CD14-positive monocyte (primary cell): ENCODE measurements at regions not wholly inside any gene's neighbourhood (a gene's known extent, or its start where the extent isn't known, plus 50 kb on each side); places are given as distances from the start of the nearest gene placed in this dataset.

Experiments
- DNase-seq, 3 donors: peaks; one replicate each; pipeline ENCODE4 v3.0.0-alpha.2; 2011 to 2022
- H2AFZ ChIP-seq: 2 replicates; pipeline ENCODE4 v1.6.0; 2012; ENCODE audit warnings: mild to moderate bottlenecking, low read depth, low read length, inconsistent platforms; ENCODE audit not compliant: insufficient read depth, poor library complexity, severe bottlenecking
- H3K27ac ChIP-seq, 2 donors: 1 replicate in 1 of 2; 2 replicates in 1 of 2; pipeline ENCODE4 v1.5.1; 2012 to 2013; ENCODE audit warnings: low read length in 2 of 2, control low read depth in 1 of 2, inconsistent platforms in 1 of 2, low read depth in 1 of 2, mild to moderate bottlenecking in 1 of 2
- H3K27me3 ChIP-seq, 2 donors: one replicate each; pipeline versions ENCODE4 v1.6.0 to v1.6.1; 2011 to 2013; ENCODE audit warnings: low read length in 2 of 2; ENCODE audit not compliant: control insufficient read depth in 2 of 2, insufficient read depth in 2 of 2
- H3K36me3 ChIP-seq, 2 donors: replicated peaks in 1 of 2; 1 replicate in 1 of 2; 2 replicates in 1 of 2; pipeline versions ENCODE4 v1.5.1 to v1.6.1; 2012 to 2013; ENCODE audit warnings: low read length in 2 of 2, control low read depth in 1 of 2, inconsistent platforms in 1 of 2, mild to moderate bottlenecking in 1 of 2; ENCODE audit not compliant: insufficient read depth in 2 of 2, control insufficient read depth in 1 of 2
- H3K4me1 ChIP-seq, 2 donors: 1 replicate in 1 of 2; 2 replicates in 1 of 2; pipeline versions ENCODE4 v1.5.1 to v1.6.1; 2012 to 2013; ENCODE audit warnings: low read length in 2 of 2, control low read depth in 1 of 2, inconsistent platforms in 1 of 2, mild to moderate bottlenecking in 1 of 2, moderate library complexity in 1 of 2; ENCODE audit not compliant: insufficient read depth in 2 of 2, control insufficient read depth in 1 of 2
- H3K4me2 ChIP-seq: replicated peaks from 2 replicates; pipeline ENCODE3; 2012; ENCODE audit warnings: low read length, moderate library complexity, mild to moderate bottlenecking; ENCODE audit not compliant: poor library complexity, severe bottlenecking; ENCODE audit errors: extremely low read depth
- H3K4me3 ChIP-seq, 3 experiments: fragments of 200-600 bp in 1 of 3; sonication (generic) in 1 of 3; replicated peaks in 1 of 3; 1 replicate in 2 of 3; 2 replicates in 1 of 3; pipeline ENCODE4 v1.5.1; 2011 to 2013; ENCODE audit warnings: low read length in 3 of 3, mild to moderate bottlenecking in 3 of 3, control low read depth in 2 of 3, low read depth in 2 of 3, inconsistent platforms in 1 of 3, moderate library complexity in 1 of 3
- H3K79me2 ChIP-seq: 2 replicates; pipeline ENCODE4 v1.6.0; 2012; ENCODE audit warnings: mild to moderate bottlenecking, control low read depth, inconsistent platforms, low read length, moderate library complexity; ENCODE audit not compliant: insufficient read depth
- H3K9ac ChIP-seq: 2 replicates; pipeline ENCODE4 v1.6.0; 2017; ENCODE audit warnings: low read length, mild to moderate bottlenecking; ENCODE audit not compliant: insufficient read depth, poor library complexity, severe bottlenecking
- H3K9me3 ChIP-seq, 2 donors: replicated peaks in 1 of 2; 1 replicate in 1 of 2; 2 replicates in 1 of 2; pipeline versions ENCODE4 v1.5.1 to v1.6.1; 2012 to 2013; ENCODE audit warnings: low read length in 2 of 2, control low read depth in 1 of 2; ENCODE audit not compliant: control insufficient read depth in 1 of 2, insufficient read depth in 1 of 2
- H4K20me1 ChIP-seq: 2 replicates; pipeline ENCODE4 v1.6.0; 2012; ENCODE audit warnings: mild to moderate bottlenecking, low read length, control low read depth, moderate library complexity; ENCODE audit not compliant: insufficient read depth
- H3K27ac Mint-ChIP-seq, 7 donors: one replicate each; pipeline ENCODE4 v1.8.0; 2020; ENCODE audit warnings: mild to moderate bottlenecking in 7 of 7, mixed read lengths in 7 of 7, moderate library complexity in 6 of 7, inconsistent platforms in 2 of 7
- H3K27me3 Mint-ChIP-seq, 3 donors: one replicate each; pipeline ENCODE4 v1.8.0; 2021 to 2022; ENCODE audit warnings: low read depth in 3 of 3, mild to moderate bottlenecking in 3 of 3, mixed read lengths in 3 of 3, moderate library complexity in 3 of 3, inconsistent platforms in 1 of 3
- H3K36me3 Mint-ChIP-seq, 2 donors: one replicate each; pipeline ENCODE4 v1.8.0; 2020; ENCODE audit warnings: mixed read lengths in 2 of 2, inconsistent platforms in 1 of 2, mild to moderate bottlenecking in 1 of 2
- H3K4me1 Mint-ChIP-seq: one replicate; pipeline ENCODE4 v1.8.0; 2020; ENCODE audit warnings: mild to moderate bottlenecking, mixed read lengths
- H3K4me3 Mint-ChIP-seq, 2 donors: one replicate each; pipeline ENCODE4 v1.8.0; 2020; ENCODE audit warnings: mild to moderate bottlenecking in 2 of 2, mixed read lengths in 2 of 2, moderate library complexity in 1 of 2
- H3K9me3 Mint-ChIP-seq, 7 donors: one replicate each; pipeline ENCODE4 v1.8.0; 2020 to 2022; ENCODE audit warnings: mixed read lengths in 7 of 7, mild to moderate bottlenecking in 6 of 7, moderate library complexity in 6 of 7, inconsistent platforms in 2 of 7
- CTCF ChIP-seq: fragments of 200-600 bp; IDR thresholded peaks from one replicate; pipeline ENCODE4 v1.8.0; 2022; ENCODE audit warnings: antibody characterized with exemption, mild to moderate bottlenecking
- WGBS: methylation state at CpG from one replicate; pipeline ENCODE4 v1.1.5; 2013; ENCODE audit warnings: missing lambda C conversion rate; ENCODE audit not compliant: insufficient coverage; 5-methylcytosine and 5-hydroxymethylcytosine counted together
- intact Hi-C, 2 donors: fragments of 100-400 bp; cut with micrococcal nuclease; formaldehyde crosslinking; loops; one replicate each; pipeline versions ENCODE4 v1.15.0 to v1.15.1; 2023

DNA sequence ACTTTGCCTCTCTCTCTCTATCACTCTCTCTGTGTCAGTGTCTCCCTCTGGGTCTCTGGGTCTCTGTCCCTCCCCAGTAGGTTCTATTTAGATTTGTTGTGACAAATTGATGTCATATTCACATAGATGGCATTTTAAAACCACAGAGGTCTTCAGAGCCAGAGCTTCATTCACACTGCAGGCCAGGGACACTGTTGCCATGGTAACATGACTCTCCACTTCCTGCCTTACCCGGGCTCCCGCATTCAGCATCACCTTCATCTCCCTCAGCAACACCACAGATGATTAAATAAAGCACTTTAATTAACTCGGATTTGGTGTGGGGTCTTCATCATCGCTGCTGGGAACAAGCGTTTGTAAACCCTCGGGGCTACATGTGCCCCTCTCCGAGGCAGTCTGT, 132.6 kb downstream of the ETS2 start:
- Histone ChIP-seq H2AFZ (no peak overlapping the region), H3K4me3 (no peak overlapping the region), H3K4me1 (peaks cover 4 to 6% of the 10 kb centered on the region in 2 donors), H3K9me3 (no peaks in the 10 kb centered on the region), H3K9ac (no peak overlapping the region), H3K36me3 (no peaks in the 10 kb centered on the region), H3K27ac (no peak overlapping the region), H3K79me2 (no peaks in the 10 kb centered on the region), H3K27me3 (no peaks in the 10 kb centered on the region), H4K20me1 (no peaks in the 10 kb centered on the region), H3K4me2 (no peak overlapping the region)
- no peak overlapping the region for H3K4me3 Mint-ChIP-seq
- DNase-seq, result peak in 1 of 3 donors; percentile 42
- no peak for TF ChIP-seq CTCF
- H3K27ac Mint-ChIP-seq, result no peak overlapping the region
- H3K27me3 Mint-ChIP-seq, result peaks cover 1 to 2% (median 2%) of the 10 kb centered on the region in 3 donors
- H3K4me1 Mint-ChIP-seq, result peaks cover 10% of the 10 kb centered on the region
- H3K9me3 Mint-ChIP-seq, result peaks cover 0 to 9% (median 2%) of the 10 kb centered on the region in 7 donors
- intact Hi-C loops, result no loop called here
- no peaks in the 10 kb centered on the region for H3K36me3 Mint-ChIP-seq
- 0% methylated on average over 2 of the region's 7 CpGs for WGBS

DNA sequence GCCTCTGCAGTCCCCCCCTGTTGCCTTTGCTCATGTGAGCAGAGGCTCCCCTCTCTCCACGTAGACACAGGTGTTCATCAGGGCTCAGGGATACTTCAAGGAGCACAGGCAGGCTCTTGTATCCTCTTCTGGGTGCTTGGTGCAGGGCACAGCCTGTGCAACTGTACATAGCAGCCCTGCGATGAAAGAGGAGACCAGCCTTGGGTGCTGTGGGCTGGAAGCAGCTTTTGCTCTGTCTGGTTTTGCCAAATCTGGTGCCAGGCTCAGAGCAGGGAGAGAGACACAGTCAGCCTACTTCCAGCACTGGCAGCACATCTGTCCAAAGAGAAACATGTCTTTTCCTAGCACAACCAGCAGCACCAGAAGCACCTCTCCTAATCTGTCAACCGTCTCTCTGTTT, 132.1 kb downstream of the ETS2 start:
- H3K27me3 ChIP-seq, result no peaks in the 10 kb centered on the region
- Mint-ChIP-seq H3K27ac (peak overlapping the region in 1 of 7 donors; percentile 38), H3K9me3 (peaks cover 0 to 9% (median 2%) of the 10 kb centered on the region in 7 donors), H3K36me3 (no peaks in the 10 kb centered on the region), H3K4me3 (no peak overlapping the region), H3K27me3 (peaks cover under 1 to 2% (median 1%) of the 10 kb centered on the region in 3 donors), H3K4me1 (peaks cover 13% of the 10 kb centered on the region)
- peaks cover 7 to 10% of the 10 kb centered on the region in 2 donors for H3K4me1 ChIP-seq
- intact Hi-C loops, result no loop called here
- DNase-seq, result no peak
- H3K4me2 ChIP-seq, result no peak overlapping the region
- H3K79me2 ChIP-seq, result no peaks in the 10 kb centered on the region
- TF ChIP-seq CTCF, result no peak
- H4K20me1 ChIP-seq, result no peaks in the 10 kb centered on the region
- H3K9me3 ChIP-seq, result no peaks in the 10 kb centered on the region
- no peak overlapping the region for H2AFZ ChIP-seq
- no peak overlapping the region for H3K9ac ChIP-seq
- no peak overlapping the region for H3K4me3 ChIP-seq
- no peaks in the 10 kb centered on the region for H3K36me3 ChIP-seq
- 84% methylated on average over 3 of the region's 3 CpGs for WGBS
- no peak overlapping the region for H3K27ac ChIP-seq
